Esophagus squamous epithelium (tissue), 4 donors: ENCODE measurements at regions not wholly inside any gene's neighbourhood (a gene's known extent, or its start where the extent isn't known, plus 50 kb on each side); places are given as distances from the start of the nearest gene placed in this dataset.

Experiments
- CTCF ChIP-seq, 6 experiments: fragments of 450-650 bp in 4 of 6; fragments of 200-600 bp in 2 of 6; sonication (generic) in 2 of 6; IDR thresholded peaks; one replicate each; pipeline ENCODE4 v1.5.1; 2016 to 2019; ENCODE audit warnings: antibody characterized with exemption in 6 of 6, mild to moderate bottlenecking in 4 of 6, moderate library complexity in 4 of 6
- POLR2A ChIP-seq, 4 donors: fragments of 450-650 bp; IDR thresholded peaks; one replicate each; pipeline ENCODE4 v1.6.1; 2017; ENCODE audit warnings: antibody characterized with exemption in 4 of 4, mild to moderate bottlenecking in 4 of 4, moderate library complexity in 3 of 4

GRCh38 chr2:147600646-147601045 is 244.2 kb upstream of the ACVR2A start:
- no peak for TF ChIP-seq CTCF (IDR thresholded peaks at IDR 0.05)
- TF ChIP-seq POLR2A (IDR thresholded peaks at IDR 0.05) = no peak
